GM18502 (cell line): ENCODE measurements at regions not wholly inside any gene's neighbourhood (a gene's known extent, or its start where the extent isn't known, plus 50 kb on each side); places are given as distances from the start of the nearest gene placed in this dataset.
"Not testable (repeated sequence)": the region's sequence is repeated elsewhere in the genome, so short reads cannot be mapped to it uniquely, and the experiment has no call there.

ENCODE experiments used
- ATAC-seq: cut with Tn5 transposase; IDR thresholded peaks from one replicate; pipeline ENCODE4 v1.9.1; 2021; ENCODE audit warnings: mild to moderate bottlenecking; ENCODE audit not compliant: unreplicated experiment, poor library complexity

DNA sequence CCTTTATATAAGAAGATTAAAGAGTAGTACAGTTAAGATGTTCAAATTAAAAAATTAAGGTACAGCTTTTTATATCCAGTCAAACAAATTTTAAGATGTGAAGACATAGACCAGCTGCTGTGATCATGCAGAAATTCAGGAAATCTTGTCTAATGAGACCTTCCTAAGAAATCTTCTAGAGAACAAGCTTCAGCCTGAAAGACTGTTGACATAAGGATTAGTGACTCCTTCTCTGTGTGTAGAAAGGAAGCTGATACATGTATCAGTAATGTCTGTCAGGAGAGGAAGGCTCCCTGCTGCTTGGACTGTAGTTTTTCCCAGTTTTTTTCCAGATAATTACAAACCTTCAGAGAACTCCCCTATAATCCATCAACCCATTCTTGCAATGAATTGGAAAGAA, 75.8 kb upstream of the PCSK5 start:
- ATAC-seq = no peak

DNA sequence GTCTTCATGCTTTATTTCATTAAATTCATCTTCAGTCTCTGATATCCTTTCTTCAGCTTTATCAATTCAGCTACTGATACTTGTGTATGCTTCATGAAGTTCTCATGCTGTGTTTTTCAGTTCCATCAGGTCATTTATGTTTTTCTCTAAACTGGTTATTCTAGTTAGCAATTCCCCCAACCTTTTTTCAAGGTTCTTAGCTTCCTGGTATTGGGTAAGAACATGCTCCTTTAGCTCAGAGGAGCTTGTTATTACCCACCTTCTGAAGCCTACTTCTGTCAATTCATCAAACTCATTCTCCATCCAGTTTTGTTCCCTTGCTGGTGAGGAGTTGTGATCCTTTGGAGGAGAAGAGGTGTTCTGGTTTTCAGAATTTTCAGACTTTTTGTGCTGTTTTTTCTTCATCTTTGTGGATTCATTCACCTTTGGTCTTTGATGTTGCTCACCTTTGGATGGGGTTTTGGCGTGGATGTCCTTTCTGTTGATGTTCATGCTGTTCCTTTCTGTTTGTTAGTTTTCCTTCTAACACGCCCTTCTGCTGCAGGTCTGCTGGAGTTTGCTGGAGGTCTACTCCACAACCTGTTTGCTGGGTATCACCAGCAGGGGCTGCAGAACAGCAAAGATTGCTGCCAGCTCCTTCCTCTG, 69.9 kb upstream of the PCSK5 start:
- not testable (repeated sequence) for ATAC-seq

DNA sequence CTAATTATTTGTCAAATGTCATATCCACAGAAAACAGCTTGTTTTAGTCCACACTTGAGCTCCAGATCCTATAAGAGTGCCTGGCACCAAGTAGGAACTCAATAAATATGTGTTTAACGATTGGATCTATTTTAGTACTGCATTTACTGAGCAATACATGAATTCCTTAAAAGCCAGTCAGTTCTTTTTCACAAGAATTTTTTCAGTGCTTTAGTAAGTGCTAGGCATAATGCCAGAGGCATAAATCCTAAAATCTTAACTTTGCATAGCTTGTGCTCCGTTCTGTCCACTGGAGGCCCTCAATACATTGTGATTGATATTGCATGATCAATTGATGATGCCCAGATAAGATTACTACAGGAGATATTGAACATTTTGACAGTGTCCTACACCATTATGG, 67.3 kb upstream of the PCSK5 start:
- no peak for ATAC-seq

DNA sequence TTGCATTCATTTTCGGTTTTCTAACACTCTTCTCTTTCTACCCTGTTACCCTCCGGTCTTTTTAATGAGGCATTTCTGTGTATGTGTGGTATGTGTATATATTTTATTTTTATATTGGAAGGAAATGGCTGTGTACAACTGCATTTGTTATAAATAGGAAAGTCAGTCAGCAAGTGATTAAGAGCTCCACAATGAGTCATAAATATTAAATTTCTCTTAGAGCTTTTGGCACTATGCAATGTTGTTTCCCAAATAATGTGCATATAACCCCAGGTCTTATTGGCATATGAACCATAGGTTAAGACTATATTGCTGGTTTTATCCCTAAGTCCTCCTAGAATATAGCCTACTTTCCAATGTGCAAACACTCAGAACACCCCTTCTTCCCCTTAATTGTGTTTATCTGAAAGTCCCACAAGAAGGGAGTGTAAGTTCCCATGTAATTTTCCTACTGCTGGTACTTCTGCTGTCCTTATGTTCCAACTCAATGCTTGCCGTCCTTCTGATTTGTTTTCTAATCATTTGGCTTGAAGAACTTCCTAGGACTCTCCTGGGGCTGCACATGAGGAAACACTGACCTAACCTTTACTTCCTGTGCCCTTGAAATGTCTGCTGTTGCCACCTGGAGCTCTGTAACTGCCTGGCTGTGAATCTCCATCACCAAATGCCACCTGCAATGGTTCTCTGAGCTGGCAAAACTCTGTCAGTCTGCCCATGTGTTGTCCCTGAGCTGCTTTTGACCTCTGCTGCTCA, 65.5 kb upstream of the PCSK5 start:
- ATAC-seq = no peak

DNA sequence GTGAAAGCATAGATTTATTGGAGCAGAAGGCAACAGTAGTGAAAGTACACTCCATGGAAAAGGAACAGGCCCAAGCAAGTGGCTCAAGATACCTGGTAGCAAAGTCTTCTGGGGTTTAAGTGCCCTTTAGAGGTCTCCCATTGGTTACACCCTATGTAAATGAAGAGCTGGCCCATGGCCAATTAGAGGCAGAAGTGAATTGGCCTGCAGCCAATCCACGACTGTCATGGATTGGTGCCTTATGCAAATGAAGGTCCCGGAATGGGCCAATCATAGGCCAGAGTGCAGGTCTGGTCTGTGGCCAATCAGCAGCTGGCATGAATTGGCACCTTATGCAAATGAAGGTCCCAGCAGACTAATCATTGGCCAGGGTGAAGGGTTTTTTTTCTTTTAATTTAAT, 64.2 kb upstream of the PCSK5 start:
- ATAC-seq = no peak

DNA sequence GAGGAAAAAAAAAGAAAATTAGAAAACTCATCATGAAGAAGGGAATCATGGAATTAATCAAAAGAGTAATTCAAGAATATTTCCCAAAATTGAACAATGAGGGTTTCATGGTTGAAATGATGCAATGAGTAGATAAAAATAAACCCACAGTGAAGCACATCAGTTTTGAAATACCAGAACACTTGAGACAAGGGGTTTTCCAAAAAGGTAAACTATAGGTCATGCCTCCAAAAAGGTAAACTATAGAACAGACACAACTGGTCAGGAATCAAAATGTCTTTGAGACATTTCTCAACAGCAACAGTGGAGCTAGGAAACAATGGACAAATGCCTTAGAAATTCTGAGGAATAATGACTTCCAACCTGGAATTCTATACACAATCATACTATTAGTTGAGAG, 60.2 kb upstream of the PCSK5 start:
- ATAC-seq = no peak

DNA sequence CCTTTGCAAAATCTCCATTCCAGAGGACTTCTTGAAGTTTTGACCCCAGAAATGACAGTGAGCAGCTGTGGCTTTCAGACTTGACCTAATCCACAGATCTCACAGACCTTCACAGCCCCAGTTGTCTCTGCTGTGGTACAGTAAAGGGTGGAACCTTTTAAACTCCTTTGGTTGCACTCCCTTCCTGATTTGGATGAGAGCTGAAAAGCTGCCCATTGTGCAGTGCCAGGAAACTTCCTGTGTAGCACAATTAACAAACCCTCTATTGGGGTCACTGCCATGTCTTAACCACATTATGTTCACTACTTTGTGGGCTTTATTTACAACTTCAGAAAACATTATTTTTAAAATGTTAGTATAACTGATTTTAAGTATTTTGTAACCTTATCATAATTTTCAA, 56.7 kb upstream of the PCSK5 start:
- no peak for ATAC-seq

DNA sequence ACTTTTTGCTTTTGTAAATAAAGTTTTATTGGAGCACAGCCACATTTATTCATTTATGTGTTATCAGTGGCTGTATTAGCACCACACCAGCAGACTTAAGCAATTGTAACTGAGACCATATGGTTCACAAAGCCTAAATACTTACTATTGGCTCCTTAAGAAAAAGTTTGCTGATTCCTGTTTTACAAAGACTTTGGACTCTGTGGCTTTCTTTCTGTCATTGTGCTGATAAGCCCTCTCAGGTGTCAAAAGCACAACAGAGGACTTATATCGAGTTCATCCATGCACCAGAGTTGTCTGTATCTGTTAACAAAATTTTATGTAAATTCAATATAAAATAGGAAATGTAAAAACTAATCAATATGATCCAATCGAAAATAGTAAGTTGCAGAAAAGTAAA, 55.6 kb upstream of the PCSK5 start:
- no peak for ATAC-seq
